Astrocyte (in vitro differentiated cells and primary cell): ENCODE measurements at regions not wholly inside any gene's neighbourhood (a gene's known extent, or its start where the extent isn't known, plus 50 kb on each side); places are given as distances from the start of the nearest gene placed in this dataset.

ENCODE experiments used
- EZH2 ChIP-seq: IDR thresholded peaks from 2 replicates; pipeline ENCODE4 v1.6.1; 2012; ENCODE audit warnings: mild to moderate bottlenecking, low read length, inconsistent platforms; ENCODE audit not compliant: insufficient read depth
- TF ChIP-seq, protein P1 (sequence below): IDR thresholded peaks from 2 replicates; pipeline ENCODE4 v1.5.1; 2011; ENCODE audit warnings: low read depth, mild to moderate bottlenecking, inconsistent platforms, low read length, moderate library complexity; ENCODE audit not compliant: insufficient read depth

DNA sequence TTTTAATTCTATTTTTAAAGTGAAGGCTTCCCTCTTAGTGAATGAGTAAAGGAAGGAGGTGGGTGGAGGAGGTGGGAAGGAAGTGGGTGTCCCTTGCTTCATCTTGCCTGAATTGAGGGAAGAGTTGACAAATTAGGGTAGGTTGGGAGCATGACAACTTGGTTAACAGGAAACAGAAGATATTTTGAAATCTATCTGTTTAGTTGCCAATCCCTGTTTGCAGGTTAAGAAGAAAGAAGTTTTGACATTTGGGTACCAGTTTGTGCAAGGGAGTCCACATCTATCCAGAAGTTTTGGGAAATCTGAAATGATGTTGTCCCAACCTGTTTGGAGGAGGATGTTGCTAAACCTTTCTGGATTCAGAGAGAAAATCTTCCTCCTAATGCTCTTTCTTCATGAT, 204.1 kb upstream of the SUCLG2 start:
- TF ChIP-seq, protein P1, sequence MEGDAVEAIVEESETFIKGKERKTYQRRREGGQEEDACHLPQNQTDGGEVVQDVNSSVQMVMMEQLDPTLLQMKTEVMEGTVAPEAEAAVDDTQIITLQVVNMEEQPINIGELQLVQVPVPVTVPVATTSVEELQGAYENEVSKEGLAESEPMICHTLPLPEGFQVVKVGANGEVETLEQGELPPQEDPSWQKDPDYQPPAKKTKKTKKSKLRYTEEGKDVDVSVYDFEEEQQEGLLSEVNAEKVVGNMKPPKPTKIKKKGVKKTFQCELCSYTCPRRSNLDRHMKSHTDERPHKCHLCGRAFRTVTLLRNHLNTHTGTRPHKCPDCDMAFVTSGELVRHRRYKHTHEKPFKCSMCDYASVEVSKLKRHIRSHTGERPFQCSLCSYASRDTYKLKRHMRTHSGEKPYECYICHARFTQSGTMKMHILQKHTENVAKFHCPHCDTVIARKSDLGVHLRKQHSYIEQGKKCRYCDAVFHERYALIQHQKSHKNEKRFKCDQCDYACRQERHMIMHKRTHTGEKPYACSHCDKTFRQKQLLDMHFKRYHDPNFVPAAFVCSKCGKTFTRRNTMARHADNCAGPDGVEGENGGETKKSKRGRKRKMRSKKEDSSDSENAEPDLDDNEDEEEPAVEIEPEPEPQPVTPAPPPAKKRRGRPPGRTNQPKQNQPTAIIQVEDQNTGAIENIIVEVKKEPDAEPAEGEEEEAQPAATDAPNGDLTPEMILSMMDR: no peak
- no peak for TF ChIP-seq EZH2
